CD4-positive, alpha-beta T cell treated with Interleukin-6 for 4 hours (primary cell): ENCODE measurements at regions not wholly inside any gene's neighbourhood (a gene's known extent, or its start where the extent isn't known, plus 50 kb on each side); places are given as distances from the start of the nearest gene placed in this dataset.
"Not testable (repeated sequence)": the region's sequence is repeated elsewhere in the genome, so short reads cannot be mapped to it uniquely, and the experiment has no call there.

Source experiments
- DNase-seq: peaks from one replicate; pipeline ENCODE4 v3.0.0-alpha.2; 2020; ENCODE audit warnings: mixed read lengths

DNA sequence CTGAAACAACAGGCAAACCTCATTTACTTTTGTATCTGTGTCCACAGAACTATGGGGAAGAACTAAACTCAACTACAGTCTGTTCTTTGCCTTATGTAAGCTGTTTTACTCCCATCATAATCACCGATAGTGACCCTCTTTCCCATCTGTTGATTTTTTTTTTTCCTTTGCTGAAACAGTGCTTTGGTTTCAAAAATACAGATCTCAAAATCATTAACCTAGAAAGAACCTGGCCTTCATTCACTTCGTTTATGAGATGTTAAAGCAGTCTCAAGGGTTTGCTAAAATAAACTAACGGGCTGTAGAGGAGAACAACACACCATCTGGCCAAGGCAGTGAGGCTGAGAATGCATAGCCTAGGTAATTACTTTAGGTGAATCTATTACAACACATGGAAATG, 706.6 kb upstream of the ZNF608 start:
- no peak for DNase-seq

DNA sequence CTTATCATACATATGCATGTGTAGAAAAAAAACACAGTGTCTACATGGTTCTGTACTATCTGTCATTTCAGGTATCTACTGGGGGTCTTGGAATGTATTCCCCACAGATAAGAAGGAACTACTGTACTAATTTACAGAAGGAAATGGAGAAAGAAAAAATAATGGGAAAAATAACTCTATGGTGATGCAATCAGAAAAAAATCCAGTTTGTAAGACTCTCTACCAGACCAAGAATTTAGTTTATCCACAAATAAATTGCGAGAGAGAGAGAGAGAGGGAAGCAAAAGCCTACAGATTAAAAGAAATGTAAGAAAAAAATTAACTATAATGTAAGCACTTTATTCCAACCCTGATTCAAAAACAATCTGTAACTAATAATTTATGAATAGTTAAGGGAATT, 708.6 kb upstream of the ZNF608 start:
- no peak for DNase-seq

DNA sequence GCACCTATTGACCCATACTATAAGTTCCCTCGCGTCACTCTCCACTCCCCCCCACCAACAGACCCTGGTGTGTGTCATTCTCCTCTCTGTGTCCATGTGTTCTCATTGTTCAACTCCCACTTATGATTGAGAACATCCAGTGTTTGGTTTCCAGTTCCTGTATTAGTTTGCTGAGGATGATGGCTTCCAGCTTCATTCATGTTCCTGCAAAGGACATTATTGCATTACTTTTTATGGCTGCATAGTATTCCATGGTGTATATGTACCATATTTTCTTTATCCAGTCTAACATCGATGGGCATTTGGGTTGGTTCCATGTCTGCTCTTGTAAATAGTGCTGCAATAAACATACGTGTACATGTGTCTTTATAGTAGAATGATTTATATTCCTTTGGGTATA, 709.6 kb upstream of the ZNF608 start:
- not testable (repeated sequence) for DNase-seq

DNA sequence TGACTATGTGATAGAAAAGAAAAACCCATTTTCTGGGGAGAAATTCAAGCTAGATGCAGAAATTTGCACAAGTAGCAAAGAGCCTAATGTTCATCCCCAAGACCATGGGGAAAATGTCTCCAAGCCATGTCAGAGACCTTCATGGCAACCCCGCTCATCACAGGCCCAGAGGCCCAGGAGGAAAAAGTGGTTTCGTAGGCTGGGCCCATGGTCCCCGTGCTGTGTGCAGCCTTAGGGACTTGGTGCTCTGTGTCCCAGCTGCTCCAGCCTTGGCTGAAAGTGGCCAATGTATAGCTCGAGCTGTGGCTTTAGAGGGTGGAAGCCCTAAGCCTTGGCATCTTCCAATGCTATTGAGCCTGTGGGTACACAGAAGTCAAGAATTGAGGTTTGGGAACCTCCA, 711.2 kb upstream of the ZNF608 start:
- no peak for DNase-seq

DNA sequence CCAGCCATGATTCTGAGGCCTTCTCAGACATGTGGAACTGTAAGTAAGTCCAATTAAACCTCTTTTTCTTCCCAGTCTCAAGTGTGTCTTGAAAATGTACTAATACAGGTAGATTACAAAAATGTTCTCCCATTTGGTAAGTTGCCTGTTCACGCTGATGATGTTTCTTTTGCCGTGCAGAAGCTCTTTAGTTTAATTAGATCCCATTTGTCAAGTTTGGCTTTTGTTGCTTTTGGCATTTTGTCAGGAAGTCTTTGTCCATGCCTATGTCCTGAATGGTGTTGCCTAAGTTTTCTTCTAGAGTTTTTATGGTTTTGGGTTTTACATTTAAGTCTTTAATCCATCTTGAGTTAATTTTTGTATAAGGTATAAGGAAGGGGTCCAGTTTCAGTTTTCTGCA, 712.5 kb upstream of the ZNF608 start:
- not testable (repeated sequence) for DNase-seq

DNA sequence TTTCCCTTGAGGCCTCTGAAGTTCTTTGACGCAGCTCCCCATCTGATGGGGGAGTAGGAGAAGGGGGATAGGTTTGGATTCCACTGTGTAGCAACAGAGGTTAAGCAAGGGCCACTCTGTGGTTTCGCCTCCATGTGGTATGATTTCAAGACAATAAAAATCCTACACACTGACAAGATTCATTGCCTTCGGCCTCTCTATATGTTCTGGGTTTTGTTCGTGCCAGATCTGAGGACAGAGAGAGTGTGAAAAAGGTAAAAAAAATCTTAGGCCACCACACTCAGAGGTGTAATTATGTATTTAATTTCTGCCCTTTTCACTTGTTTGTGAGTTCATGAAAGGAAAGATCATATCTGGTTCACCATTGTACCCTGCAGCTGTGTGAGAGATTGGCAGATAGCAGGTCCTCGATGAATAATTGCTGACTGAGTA, 715.2 kb upstream of the ZNF608 start:
- DNase-seq: no peak

DNA sequence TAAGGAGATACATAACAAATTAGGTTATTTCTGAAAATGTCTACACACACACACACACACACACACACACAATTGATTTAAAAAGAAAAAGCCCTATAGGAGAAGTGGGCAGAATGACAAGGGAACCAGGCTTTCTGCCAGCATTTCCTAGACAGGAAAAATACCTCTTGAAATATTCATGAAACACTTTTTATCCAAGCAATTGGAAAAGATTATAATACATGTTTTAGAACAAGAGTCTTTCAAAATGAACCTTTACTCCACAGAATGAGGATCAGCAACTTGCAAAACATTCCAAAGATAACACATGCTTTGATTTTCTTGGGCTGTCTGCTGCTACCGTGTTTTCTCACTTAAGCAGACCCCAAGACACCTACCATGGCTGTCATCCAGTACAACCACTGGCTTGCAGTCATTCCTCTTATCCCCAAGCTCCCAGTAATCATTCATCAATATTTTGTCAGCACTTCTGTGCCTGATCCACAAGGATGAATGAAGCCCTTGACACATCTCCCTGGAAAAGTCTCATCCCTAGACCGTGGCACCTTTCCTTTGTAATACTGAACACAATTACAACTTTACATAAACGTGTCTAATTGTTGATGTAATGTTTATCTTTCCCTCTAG, 717.1 kb upstream of the ZNF608 start:
- no peak for DNase-seq

DNA sequence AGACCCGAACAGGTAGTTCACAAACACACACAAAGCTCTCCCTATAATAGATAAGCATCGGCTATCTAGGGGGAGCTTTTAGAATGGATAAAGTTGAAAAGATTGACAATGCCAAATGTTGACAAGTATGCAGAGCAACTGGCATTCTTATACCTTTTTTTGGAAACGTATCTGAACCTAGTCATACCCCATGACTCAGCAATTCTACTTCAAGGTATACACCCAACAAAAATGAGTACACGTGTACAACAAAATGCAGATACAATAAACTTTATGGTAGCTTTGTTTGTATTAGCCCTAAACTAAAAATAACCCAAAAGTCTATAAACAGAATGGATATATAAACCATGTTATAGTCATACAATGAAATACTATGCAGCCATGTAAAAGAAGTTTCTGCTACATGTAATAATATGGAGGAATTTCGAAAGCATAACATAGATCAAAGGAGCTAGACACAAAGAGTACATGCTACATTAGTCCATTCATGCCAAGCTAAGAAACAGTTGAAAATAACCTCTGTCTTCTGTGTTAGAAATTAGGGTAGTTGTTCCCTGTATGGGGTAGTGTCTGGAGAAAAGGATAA, 718.5 kb upstream of the ZNF608 start:
- no peak for DNase-seq

DNA sequence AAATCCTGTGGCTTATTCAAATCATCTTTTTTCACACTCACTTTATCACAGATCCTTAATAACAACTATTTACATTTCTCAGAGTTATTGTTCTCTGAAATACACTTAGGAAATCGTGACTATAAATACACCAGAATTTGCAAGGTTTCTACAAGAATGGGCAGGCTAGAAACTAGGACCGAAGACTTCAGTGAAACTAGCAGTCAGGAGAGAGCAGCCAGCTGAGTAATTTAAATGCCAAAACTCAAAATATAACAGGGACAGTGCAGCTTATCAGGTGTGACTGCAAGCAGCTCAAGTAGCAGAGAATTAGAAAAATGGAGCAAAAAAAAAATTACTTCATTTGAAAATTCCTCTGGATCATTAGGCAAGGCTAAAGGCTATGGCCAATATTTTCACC, 719.3 kb upstream of the ZNF608 start:
- no peak for DNase-seq

DNA sequence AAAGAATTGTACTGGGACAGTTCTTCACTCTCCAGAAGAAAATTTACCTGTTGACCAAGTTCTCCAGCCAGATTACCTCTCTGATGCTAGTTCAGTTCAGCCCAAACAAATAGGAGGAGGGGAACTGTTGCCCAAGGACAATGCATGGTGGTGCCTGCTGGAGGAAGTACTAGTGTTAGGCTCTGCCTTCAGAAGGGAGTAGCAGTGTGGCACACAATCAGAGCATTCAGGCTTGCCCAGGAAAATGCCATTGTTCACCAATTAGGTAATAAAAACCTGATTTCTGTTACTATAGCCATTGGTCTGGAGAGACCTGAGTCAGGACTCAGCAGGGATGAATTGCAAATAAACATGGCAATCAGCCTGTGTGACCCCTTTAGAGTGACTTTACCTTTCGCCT, 720.8 kb upstream of the ZNF608 start:
- no peak for DNase-seq

DNA sequence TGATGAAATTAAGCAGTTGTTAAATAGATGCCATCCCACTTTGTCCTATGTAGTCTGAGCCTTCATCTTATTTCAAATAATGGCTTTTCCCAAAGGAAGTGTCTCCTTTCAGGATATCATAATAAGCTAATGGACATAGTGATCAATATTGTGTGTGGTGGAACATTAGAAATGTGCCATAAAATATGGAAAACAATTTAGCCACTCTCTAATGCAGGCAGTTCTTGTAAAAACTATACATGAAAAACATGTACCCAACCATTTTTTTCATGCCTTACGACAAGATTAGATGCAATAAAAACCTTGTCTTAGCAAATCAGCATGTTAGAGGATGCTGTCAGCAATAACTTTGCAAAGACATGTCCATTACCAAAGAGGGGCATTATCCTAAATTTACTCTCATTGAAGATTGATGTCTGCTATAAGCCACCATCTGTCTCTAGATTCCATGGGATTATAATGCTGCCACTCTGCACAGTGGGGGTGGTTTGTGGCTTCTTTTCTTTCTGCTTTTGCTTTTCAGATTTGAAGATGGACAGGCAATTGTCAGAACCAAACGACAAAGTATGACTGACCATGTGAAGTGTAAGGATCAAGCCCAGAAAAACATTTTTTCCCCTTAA, 724.0 kb upstream of the ZNF608 start:
- DNase-seq: no peak

DNA sequence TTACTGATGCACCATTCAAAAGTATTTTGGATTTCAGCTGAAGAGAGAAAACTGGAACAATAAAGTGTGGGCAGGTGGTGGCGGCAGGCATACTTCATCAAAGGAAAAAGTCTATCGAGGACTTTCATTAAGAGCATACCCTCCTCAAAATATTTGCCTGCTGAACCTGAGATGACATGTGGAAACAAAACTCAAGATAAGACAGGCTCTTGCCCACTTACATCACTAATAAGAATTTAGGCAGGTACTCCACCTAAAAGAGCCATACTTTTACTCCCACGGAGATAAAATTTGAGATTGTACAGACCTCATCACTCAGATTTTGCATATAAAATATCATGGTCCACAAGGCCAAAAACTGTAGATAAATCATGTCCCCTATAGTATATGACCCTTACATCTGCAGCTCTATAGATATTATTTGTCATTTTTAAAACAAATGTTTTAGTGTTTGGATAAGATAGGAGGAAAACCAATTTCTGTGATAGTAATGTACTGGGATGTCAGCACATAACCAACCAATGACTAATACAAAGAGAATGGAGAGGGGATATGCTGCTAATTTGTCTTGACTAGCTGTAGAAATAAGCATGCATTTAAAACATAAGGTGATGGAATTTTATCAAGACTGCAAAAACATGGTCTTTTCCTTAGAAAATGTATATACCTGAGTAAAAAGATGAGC, 730.6 kb upstream of the ZNF608 start:
- no peak for DNase-seq

DNA sequence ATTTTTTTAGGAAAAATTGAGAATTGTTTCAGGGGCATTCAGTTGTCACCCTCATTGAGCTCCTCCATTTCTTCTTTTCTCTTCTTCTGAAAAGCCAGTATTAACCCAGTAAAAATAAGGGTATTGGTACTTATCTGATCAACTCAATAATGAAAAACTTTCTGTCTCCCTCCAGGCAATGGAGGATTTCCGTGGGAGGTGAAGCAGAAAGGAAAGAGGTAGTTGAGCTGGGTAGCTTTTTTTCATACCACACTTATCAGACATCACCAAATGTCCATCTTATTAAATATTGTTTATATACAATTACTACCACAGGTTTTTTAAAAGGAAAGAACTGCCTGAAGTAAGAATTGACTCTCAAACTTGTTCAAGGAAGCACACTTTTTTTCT, 731.1 kb upstream of the ZNF608 start:
- no peak for DNase-seq

DNA sequence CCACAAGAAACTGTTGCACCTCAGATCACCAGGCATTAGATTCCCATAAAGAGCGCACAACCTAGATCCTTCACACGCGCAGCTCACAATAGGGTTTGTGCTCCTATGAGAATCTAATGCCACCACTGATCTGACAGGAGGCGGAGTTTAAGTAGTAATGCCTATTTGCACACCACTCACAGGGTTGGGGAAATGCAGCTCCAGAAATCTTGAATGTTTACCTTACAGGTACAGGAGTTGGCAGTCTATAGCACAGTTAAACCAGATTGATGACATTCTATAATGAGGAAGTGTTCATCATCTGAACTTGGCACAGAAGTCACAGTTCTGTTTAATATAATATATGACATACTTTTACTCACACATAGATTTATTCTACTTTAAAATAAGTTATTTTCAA, 732.2 kb upstream of the ZNF608 start:
- DNase-seq: no peak

DNA sequence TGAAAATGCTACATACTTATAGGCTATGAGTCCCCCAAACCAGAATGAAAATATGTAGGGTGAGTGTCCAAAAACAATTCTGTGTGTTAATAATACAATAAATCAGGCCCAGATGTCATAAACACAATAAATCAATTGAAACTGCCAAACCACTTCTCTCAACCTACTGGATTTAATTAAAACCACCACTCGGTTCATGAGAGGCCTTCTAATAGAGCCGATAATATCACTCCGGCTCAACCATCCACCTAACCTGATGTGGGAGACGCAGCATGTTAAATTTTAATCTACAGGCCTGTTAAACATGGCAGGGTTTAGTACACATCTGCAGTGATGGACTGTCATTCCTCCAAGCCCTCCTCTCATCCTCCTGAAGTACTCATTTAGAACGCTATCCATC, 734.5 kb upstream of the ZNF608 start:
- no peak for DNase-seq

DNA sequence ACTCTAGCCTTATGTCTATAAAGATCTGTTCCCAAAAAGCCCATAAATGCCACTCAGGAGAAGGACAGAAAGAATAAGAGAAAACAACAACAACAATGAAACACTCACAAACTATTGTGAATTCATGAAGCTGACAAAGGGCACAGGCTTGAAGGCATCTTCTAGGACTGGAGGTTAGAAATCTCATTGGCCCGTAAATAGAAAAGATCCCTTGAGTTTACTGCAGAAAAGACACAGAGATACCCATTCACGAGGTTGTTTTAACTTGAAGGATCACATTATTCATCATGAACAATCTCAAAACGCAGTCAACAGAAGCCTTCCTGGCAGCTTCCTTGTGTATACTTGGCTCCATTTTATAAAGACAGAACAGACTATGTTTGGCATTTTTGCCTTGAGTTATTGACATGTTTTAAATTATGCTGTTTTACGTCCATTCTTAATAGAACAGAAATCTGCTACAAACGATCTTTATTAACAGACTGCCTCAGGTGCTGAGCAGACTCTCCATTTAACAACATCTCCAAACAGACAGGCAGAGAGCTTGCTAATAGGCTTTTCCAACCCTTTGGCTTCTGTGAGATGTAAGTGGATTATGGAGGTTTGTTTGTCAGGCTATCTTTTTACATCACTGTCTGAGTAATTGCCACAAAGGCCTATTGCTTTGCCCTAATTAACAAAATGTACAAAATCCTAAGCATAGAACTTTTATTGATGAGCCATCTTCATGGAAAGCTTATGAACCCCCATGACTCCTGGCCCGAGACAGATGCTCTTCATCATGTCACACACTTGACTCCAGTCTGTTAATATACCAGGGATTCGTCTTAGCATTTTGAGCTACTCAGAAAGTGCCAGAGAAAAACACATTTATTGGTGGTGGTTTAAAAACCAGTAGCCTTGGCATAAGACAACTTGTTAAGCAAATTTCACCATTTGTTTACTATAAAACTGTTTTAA, 735.3 kb upstream of the ZNF608 start:
- DNase-seq: no peak

DNA sequence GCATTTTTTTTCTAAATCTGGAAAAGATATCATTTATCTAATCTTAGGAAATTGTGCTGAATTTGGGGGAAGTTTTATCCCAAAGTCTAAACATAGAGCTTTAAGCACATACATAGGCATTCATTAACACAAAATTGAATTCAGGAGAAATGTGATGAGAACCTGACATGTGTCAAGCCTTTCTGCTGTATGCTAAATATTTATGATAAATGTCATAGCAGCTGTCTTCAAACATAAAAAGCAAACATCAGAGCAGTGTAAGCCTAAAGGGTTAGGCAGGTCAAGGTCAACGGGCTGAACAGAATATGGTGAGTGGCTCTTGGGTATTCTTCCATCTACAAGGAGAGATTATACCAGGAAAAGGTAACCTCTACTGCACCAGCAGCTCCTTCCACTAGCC, 737.2 kb upstream of the ZNF608 start:
- no peak for DNase-seq

DNA sequence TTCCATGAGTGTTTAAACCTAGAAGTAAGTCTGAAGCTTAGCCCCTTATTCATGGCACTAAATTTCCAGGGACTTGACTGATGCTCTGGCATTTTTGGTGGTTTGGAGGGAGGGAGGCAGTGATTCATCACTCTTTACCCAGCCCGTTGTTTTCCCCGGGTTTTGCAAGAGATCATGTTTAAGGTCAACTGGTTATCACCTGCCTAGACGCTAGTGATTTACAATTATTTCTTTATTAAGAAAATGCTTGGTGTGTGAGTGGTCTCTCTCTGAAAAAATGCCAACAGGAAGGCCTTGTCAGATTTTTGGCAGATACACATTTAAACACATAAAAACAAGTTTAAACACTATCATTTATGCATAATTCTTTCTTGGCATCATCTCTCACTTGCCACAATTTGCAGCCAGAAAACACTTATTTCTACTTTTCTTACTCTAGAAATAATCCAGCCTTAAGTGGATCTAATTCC, 737.9 kb upstream of the ZNF608 start:
- no peak for DNase-seq

DNA sequence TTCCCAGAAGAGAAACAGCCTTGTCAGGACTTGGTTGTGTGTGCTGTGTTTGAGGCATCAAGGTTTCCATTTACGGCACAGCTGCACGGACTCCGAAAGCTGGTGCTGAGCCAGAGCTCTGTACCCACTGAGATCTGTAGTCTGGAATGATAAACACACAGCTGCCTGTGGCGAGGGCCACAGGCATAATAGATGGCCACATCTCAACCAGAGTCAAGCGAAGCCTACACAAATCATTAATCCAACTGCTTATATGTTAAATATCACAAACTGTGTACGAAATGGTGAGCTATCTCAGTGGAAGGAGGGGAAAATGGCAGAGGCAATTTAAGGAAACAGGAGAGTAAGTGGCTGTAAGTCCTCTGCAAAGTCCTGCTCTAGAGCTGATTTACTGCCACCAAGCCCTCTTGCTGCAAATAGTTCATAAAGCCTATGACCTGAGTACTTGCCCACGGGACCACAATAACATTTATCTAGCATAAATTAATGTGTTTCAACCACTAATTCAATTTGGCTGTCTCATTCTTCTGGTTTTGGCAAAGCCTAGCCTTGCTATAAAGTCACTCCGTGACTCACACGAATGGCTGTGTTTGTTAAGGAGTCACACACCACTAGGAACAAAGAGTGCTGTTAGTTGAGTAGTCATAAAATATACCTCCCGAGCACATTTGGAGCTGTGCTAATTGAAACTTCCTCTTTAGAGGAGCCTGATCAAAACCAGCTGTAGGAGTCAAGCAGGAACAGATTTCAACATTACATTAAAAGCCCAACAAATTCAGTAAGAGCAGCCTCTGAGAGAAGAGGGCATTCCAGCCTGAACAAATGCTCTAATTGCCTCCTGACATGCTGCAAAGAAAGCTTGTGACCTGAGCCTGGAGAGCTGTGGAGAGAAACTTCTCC, 738.6 kb upstream of the ZNF608 start:
- no peak for DNase-seq

DNA sequence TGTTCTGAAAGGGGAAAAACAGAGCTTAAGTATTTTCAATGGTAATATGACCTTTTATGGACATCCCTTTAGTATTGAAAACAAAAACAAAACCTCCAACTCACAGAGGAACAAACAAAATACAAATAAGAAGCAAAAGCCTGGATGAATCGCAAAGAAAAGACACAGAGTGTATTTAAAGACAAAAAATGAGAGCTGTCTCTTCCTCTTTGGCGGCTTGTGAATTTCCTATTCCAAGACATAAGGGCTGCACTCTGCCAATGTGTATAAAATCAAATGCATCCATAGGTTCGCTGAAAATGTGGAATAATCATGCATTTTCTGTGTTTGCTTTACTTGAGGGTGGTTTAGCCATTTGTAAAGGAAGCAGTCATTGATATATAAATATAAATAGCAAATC, 739.3 kb upstream of the ZNF608 start:
- no peak for DNase-seq

DNA sequence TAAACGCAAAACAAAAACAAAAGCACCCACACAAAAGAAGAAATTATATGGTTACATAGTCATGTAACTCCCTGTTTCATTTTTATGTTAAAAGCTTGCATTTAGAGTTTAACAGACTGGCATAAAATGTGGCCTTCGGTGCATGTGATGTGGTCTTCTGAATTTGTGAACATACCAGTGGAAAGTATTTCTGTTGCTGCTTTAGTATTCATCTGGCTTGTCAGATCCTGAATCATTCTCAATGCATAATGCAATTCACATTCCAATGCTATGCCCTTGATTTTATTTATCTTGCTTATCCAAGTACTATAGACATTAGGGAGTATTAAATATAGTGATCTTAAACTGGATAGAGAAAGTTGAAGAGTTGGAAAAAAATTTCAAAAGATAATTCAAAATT, 740.2 kb upstream of the ZNF608 start:
- no peak for DNase-seq

DNA sequence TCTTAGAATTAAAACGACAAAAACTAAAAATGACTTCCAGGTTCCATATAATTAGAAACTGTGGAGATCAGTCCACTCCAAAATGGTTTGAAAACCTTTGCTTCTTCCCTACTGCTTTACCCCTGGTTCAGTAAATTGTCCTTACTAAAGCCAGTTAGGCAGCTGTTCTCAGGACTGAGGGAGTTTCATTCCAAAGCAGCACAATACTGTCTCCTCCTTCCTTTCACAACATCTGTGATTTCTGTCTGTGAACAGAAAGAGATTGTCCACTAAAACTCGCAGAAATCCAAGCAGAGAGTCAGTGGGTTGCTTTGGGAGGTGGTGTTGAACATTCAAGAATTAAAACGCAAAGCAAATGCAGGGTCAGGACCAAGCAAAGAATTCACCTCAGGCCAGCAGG, 740.8 kb upstream of the ZNF608 start:
- DNase-seq: no peak
